ENCODE measurements at regions not wholly inside any gene's neighbourhood (a gene's known extent, or its start where the extent isn't known, plus 50 kb on each side); places are given as distances from the start of the nearest gene placed in this dataset.

DNA sequence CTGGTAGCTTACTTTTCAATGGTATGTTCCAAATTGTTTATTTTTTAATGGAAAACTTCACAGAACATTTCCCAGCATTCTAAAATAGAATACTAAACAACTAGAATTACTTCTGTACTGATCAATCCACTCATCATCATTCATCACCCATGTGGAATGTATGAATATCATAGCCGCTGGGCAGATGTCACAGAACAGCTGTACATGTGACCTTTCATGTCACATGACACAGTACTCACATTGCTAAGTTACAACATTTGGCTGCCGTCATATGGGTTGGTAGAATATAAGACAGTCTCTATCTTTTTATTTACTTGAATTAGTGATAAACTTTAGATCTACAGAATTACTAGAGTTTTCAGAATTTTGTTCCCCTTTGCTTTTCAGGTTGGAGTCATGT, 387.6 kb downstream of the ZEB2 start:
- H4K8ac ChIP-seq (replicated peaks; ENCODE audit: insufficient read length, low read depth, low read length): no peak overlapping the region
- TF ChIP-seq, protein P1, sequence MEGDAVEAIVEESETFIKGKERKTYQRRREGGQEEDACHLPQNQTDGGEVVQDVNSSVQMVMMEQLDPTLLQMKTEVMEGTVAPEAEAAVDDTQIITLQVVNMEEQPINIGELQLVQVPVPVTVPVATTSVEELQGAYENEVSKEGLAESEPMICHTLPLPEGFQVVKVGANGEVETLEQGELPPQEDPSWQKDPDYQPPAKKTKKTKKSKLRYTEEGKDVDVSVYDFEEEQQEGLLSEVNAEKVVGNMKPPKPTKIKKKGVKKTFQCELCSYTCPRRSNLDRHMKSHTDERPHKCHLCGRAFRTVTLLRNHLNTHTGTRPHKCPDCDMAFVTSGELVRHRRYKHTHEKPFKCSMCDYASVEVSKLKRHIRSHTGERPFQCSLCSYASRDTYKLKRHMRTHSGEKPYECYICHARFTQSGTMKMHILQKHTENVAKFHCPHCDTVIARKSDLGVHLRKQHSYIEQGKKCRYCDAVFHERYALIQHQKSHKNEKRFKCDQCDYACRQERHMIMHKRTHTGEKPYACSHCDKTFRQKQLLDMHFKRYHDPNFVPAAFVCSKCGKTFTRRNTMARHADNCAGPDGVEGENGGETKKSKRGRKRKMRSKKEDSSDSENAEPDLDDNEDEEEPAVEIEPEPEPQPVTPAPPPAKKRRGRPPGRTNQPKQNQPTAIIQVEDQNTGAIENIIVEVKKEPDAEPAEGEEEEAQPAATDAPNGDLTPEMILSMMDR (conservative IDR thresholded peaks at IDR 0.05): no peak
- H3K79me2 ChIP-seq (ENCODE audit: insufficient read depth, low read length): no peaks in the 10 kb centered on the region
- H3T11ph ChIP-seq (ENCODE audit: low read length): no peak overlapping the region
- no peak overlapping the region for H3K14ac ChIP-seq (ENCODE audit: insufficient read depth, low read length)
- no peak overlapping the region for H3K23ac ChIP-seq (ENCODE audit: insufficient read length, low read depth, low read length)
- H3K9me3 Mint-ChIP-seq: no peaks in the 10 kb centered on the region
- H2BK5ac ChIP-seq (ENCODE audit: insufficient read length, low read length): no peak overlapping the region
- no peaks in the 10 kb centered on the region for H4K20me1 ChIP-seq (ENCODE audit: control insufficient read depth, insufficient read depth, insufficient read length)
- H3K4me2 ChIP-seq (ENCODE audit: insufficient read depth, insufficient read length, low read length): no peak overlapping the region
- H2BK12ac ChIP-seq (ENCODE audit: insufficient read length, low read depth, low read length): no peak overlapping the region
- no peak overlapping the region for H3K4ac ChIP-seq (ENCODE audit: low read depth, low read length)
- H3K9me3 ChIP-seq (ENCODE audit: control insufficient read depth, low read depth, low read length): no peaks in the 10 kb centered on the region
- H3K27me3 Mint-ChIP-seq (ENCODE audit: low read depth): peaks cover 4% of the 10 kb centered on the region; the same call in 1 of the 2 replicates
- H2AK5ac ChIP-seq (ENCODE audit: insufficient read length, low read length): no peak overlapping the region
- H3K4me1 Mint-ChIP-seq: peaks cover 8 to 14% of the 10 kb centered on the region in 2 experiments
- no peaks in the 10 kb centered on the region for H3K36me3 Mint-ChIP-seq (ENCODE audit: insufficient read depth in 1 of 3, low read depth in 3 of 3)
- H2AFZ ChIP-seq (ENCODE audit: low read length): no peak overlapping the region
- no peak overlapping the region for H3K27ac ChIP-seq (ENCODE audit: insufficient read length, low read depth, low read length)
- H4K5ac ChIP-seq (ENCODE audit: insufficient read length, low read depth, low read length): no peak overlapping the region
- H2BK15ac ChIP-seq (ENCODE audit: low read depth, low read length): no peak overlapping the region
- no peaks in the 10 kb centered on the region for H3K27me3 ChIP-seq (ENCODE audit: insufficient read depth, low read length)
- H2BK120ac ChIP-seq (ENCODE audit: low read depth, low read length, poor library complexity, severe bottlenecking): no peak overlapping the region
- no peak overlapping the region for H3K9ac ChIP-seq (ENCODE audit: extremely low read depth, insufficient read length, low read length)
- H3K18ac ChIP-seq (ENCODE audit: insufficient read length, low read depth, low read length): no peak overlapping the region
- DNase-seq: no peak
- no peak overlapping the region for H3K56ac ChIP-seq (ENCODE audit: insufficient read length, low read depth, low read length)
- no peak overlapping the region for H3K27ac Mint-ChIP-seq
- no peak overlapping the region for H2BK20ac ChIP-seq (ENCODE audit: low read depth, low read length, poor library complexity, severe bottlenecking)
- H3K4me1 ChIP-seq (ENCODE audit: insufficient read depth, low read length): no peaks in the 10 kb centered on the region; the same call in 1 of the 2 replicates
- H3K4me3 Mint-ChIP-seq: no peak overlapping the region
- H3K79me1 ChIP-seq (ENCODE audit: insufficient read depth, low read depth, low read length, poor library complexity, severe bottlenecking): no peaks in the 10 kb centered on the region
- no peaks in the 10 kb centered on the region for H3K23me2 ChIP-seq (ENCODE audit: insufficient read length, low read depth, low read length, poor library complexity, severe bottlenecking)
- H4K91ac ChIP-seq (ENCODE audit: insufficient read length, low read depth, low read length): no peak overlapping the region
- no CpG with 5 or more reads among the region's 2 CpGs for WGBS (ENCODE audit: extremely low coverage, insufficient read length, low lambda C conversion rate)

Measured in H9 (cell line).